H1 (cell line): ENCODE measurements at regions not wholly inside any gene's neighbourhood (a gene's known extent, or its start where the extent isn't known, plus 50 kb on each side); places are given as distances from the start of the nearest gene placed in this dataset.

Experiments
- CHD2 ChIP-seq: IDR thresholded peaks from 2 replicates; pipeline ENCODE4 v1.6.1; 2012; ENCODE audit warnings: low read length, improper control_type of control experiment
- E2F6 ChIP-seq: IDR thresholded peaks from 2 replicates; pipeline ENCODE4 v1.6.1; 2012; ENCODE audit warnings: inconsistent platforms
- EP300 ChIP-seq, 2 experiments: IDR thresholded peaks; 1 replicate in 1 of 2; 2 replicates in 1 of 2; pipeline ENCODE4 v1.6.1; 2011 to 2012; ENCODE audit warnings: low read depth in 2 of 2, low read length in 2 of 2, mild to moderate bottlenecking in 2 of 2, borderline replicate concordance in 1 of 2, inconsistent platforms in 1 of 2, moderate library complexity in 1 of 2
- EZH2 ChIP-seq: fragments of 200-600 bp; sonication (generic); IDR thresholded peaks from 2 replicates; pipeline ENCODE4 v1.7.1; 2012; ENCODE audit warnings: low read depth, mild to moderate bottlenecking, moderate library complexity, low read length, inconsistent platforms; ENCODE audit not compliant: severe bottlenecking
- KDM5A ChIP-seq: fragments of 200-600 bp; IDR thresholded peaks from 2 replicates; pipeline ENCODE4 v1.7.1; 2012; ENCODE audit warnings: mild to moderate bottlenecking, low read length, inconsistent platforms, mixed read lengths
- POLR2A ChIP-seq, 2 experiments: IDR thresholded peaks; 1 replicate in 1 of 2; 2 replicates in 1 of 2; pipeline ENCODE4 v1.6.1; 2011; ENCODE audit warnings: low read depth in 2 of 2, low read length in 2 of 2, mild to moderate bottlenecking in 2 of 2; ENCODE audit errors: control extremely low read depth in 1 of 2
- POLR2AphosphoS5 ChIP-seq: IDR thresholded peaks from 2 replicates; pipeline ENCODE4 v1.6.1; 2011; ENCODE audit warnings: low read depth, low read length
- POU5F1 ChIP-seq: IDR thresholded peaks from 2 replicates; pipeline ENCODE4 v1.6.1; 2011; ENCODE audit warnings: low read depth, mild to moderate bottlenecking, low read length, moderate library complexity
- TAF7 ChIP-seq: optimal IDR thresholded peaks from 2 replicates; pipeline ENCODE3; 2011; ENCODE audit warnings: low read depth, mild to moderate bottlenecking, inconsistent platforms, low read length, moderate library complexity, borderline replicate concordance
- TF ChIP-seq, protein P1 (sequence below), 3 experiments: IDR thresholded peaks; 1 replicate in 2 of 3; 2 replicates in 1 of 3; pipeline versions ENCODE4 v1.5.1 to v1.6.1; 2011; ENCODE audit warnings: low read length in 3 of 3, mild to moderate bottlenecking in 3 of 3, inconsistent platforms in 2 of 3, low read depth in 1 of 3, moderate library complexity in 1 of 3; ENCODE audit not compliant: insufficient read depth in 1 of 3; ENCODE audit errors: control extremely low read depth in 1 of 3
- TF ChIP-seq, protein P2 (sequence below): IDR thresholded peaks from 2 replicates; pipeline ENCODE4 v1.6.1; 2011; ENCODE audit warnings: low read length, improper control_type of control experiment

DNA sequence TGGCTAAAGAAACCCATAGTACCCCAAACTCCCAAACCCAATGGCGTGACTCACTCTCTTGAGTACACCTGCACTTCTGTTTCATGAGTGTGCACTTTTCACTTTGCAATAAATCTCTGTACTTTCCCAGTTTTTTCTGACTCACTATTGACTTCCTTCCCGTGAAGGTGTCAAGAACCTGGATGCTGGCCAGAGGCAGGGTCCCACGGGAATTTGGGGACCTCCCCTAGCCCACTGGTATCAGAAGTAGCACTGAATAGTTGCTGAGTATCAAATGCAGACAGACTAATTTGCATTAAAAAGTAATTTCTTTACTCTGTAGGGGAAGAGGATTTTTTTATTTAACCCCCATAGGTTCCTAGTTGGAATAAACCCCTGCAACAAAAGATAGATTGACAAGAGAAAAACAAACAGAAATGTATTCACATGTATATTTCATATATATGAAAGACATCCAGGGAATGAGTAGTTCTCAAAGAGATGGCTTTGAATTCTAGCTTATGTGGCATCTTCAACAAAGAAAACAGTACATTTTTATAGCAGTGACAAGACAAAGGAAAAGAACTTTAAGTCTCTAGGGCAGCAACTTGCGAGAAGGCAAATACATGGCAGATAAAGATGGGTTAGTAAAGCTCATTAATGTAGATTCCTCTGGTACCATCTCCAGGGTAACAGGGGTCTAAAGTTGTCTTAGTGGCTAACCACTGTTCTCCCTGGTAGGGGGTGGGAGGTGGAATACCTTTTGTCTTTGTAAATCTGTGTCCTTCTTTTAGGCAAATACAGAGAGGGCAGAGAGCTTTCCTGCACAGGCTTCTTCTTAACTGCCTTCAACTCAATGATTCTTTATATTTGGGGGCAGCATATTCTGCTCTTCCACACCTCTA, 385.5 kb upstream of the PDZRN3 start:
- TF ChIP-seq EP300 (IDR thresholded peaks at IDR 0.05; ENCODE audit: borderline replicate concordance in 1 of 2, low read depth in 2 of 2, low read length in 2 of 2) (no peak), EZH2 (no peak), E2F6 (no peak), CHD2 (no peak), POLR2A (IDR thresholded peaks at IDR 0.05; ENCODE audit: control extremely low read depth in 1 of 2, low read depth in 2 of 2, low read length in 2 of 2) (no peak), TAF7 (no peak), POU5F1 (no peak), POLR2AphosphoS5 (no peak), KDM5A (no peak)
- TF ChIP-seq, protein P1, sequence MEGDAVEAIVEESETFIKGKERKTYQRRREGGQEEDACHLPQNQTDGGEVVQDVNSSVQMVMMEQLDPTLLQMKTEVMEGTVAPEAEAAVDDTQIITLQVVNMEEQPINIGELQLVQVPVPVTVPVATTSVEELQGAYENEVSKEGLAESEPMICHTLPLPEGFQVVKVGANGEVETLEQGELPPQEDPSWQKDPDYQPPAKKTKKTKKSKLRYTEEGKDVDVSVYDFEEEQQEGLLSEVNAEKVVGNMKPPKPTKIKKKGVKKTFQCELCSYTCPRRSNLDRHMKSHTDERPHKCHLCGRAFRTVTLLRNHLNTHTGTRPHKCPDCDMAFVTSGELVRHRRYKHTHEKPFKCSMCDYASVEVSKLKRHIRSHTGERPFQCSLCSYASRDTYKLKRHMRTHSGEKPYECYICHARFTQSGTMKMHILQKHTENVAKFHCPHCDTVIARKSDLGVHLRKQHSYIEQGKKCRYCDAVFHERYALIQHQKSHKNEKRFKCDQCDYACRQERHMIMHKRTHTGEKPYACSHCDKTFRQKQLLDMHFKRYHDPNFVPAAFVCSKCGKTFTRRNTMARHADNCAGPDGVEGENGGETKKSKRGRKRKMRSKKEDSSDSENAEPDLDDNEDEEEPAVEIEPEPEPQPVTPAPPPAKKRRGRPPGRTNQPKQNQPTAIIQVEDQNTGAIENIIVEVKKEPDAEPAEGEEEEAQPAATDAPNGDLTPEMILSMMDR (IDR thresholded peaks at IDR 0.05; ENCODE audit: control extremely low read depth in 1 of 3, insufficient read depth in 1 of 3, low read depth in 1 of 3, low read length in 3 of 3): no peak
- TF ChIP-seq, protein P2, sequence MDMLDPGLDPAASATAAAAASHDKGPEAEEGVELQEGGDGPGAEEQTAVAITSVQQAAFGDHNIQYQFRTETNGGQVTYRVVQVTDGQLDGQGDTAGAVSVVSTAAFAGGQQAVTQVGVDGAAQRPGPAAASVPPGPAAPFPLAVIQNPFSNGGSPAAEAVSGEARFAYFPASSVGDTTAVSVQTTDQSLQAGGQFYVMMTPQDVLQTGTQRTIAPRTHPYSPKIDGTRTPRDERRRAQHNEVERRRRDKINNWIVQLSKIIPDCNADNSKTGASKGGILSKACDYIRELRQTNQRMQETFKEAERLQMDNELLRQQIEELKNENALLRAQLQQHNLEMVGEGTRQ: no peak
